SU-DHL-6 (cell line): ENCODE measurements at regions not wholly inside any gene's neighbourhood (a gene's known extent, or its start where the extent isn't known, plus 50 kb on each side); places are given as distances from the start of the nearest gene placed in this dataset.

ENCODE experiments used
- H2AFZ ChIP-seq: fragments of 200-600 bp; sonication (generic); 2 replicates; pipeline ENCODE4 v1.6.1; 2014; ENCODE audit warnings: low read depth, mild to moderate bottlenecking, moderate library complexity, mixed read lengths, antibody characterized with exemption, low read length; ENCODE audit not compliant: severe bottlenecking
- H3F3A ChIP-seq: fragments of 200-600 bp; shearing (Covaris generic); 2 replicates; pipeline ENCODE4 v1.6.0; 2016; ENCODE audit warnings: antibody characterized with exemption, mild to moderate bottlenecking; ENCODE audit not compliant: insufficient read depth
- H3K27ac ChIP-seq: fragments of 200-600 bp; sonication (generic); 2 replicates; pipeline ENCODE4 v1.5.1; 2016; ENCODE audit warnings: low read depth, mild to moderate bottlenecking, low read length, moderate library complexity, mixed read lengths
- H3K27me3 ChIP-seq: fragments of 200-600 bp; sonication (generic), shearing (Covaris generic); 2 replicates; pipeline ENCODE4 v1.6.0; 2014; ENCODE audit warnings: mild to moderate bottlenecking, low read length
- H3K36me3 ChIP-seq: fragments of 200-600 bp; sonication (generic); 2 replicates; pipeline ENCODE4 v1.6.1; 2014; ENCODE audit warnings: mild to moderate bottlenecking, low read length, mixed read lengths
- H3K4me2 ChIP-seq: fragments of 300-600, 200-600 bp; shearing (Covaris generic), sonication (generic); 2 replicates; pipeline ENCODE4 v1.6.0; 2014; ENCODE audit warnings: low read length, low read depth, mild to moderate bottlenecking; ENCODE audit not compliant: poor library complexity, severe bottlenecking
- H3K4me3 ChIP-seq: fragments of 200-600 bp; sonication (generic); 2 replicates; pipeline ENCODE4 v1.5.1; 2014; ENCODE audit warnings: antibody characterized with exemption, low read length, mild to moderate bottlenecking, mixed read lengths; ENCODE audit not compliant: insufficient read depth, poor library complexity, severe bottlenecking
- H3K79me2 ChIP-seq: fragments of 200-600 bp; sonication (generic); 2 replicates; pipeline ENCODE4 v1.6.1; 2014; ENCODE audit warnings: mild to moderate bottlenecking, low read length, moderate library complexity; ENCODE audit not compliant: insufficient read depth
- H3K9ac ChIP-seq: fragments of 200-600 bp; sonication (generic); 2 replicates; pipeline ENCODE4 v1.7.0; 2014; ENCODE audit warnings: mild to moderate bottlenecking, low read length
- H3K9me2 ChIP-seq: fragments of 200-600 bp; sonication (generic); replicated peaks from 2 replicates; pipeline ENCODE4 v1.6.1; 2014; ENCODE audit warnings: low read length; ENCODE audit not compliant: insufficient read depth
- H3K9me3 ChIP-seq: fragments of 200-600 bp; sonication (generic); 2 replicates; pipeline ENCODE4 v1.6.1; 2014; ENCODE audit warnings: low read length, mixed read lengths; ENCODE audit not compliant: insufficient read depth
- H4K20me1 ChIP-seq: fragments of 200-600 bp; sonication (generic); 2 replicates; pipeline ENCODE4 v1.6.1; 2014; ENCODE audit warnings: low read depth, mild to moderate bottlenecking, antibody characterized with exemption, low read length, moderate library complexity, mixed read lengths
- CTCF ChIP-seq: fragments of 200-600 bp; sonication (generic); IDR thresholded peaks from one replicate; pipeline ENCODE4 v1.5.1; 2017; ENCODE audit warnings: antibody characterized with exemption, mild to moderate bottlenecking, low read length, moderate library complexity; ENCODE audit not compliant: insufficient read depth, poor library complexity, severe bottlenecking
- EZH2phosphoT487 ChIP-seq: fragments of 200-600 bp; sonication (generic), shearing (Covaris generic); conservative IDR thresholded peaks from 2 replicates; pipeline ENCODE4 v1.6.1; 2018; ENCODE audit warnings: mild to moderate bottlenecking, antibody characterized with exemption, low read length, moderate library complexity, mixed read lengths

DNA sequence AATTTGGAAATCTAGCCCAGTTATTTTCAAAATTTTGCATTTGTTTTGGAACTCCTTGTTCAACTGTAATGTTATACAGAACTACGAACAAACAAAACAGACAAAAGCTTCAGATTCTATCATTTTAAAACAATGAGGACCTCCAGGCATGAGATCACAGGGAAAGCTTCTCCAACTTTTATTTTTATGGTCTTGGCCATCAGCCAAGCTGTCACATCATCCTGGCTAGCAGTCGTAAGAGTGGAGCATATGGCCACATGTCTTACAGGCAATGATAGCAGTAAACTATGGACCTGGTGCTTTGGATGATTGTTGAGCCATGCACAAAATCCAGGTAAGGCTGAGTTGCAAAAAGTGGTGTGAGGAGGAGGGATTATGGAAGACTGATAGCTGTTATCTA, 299.6 kb downstream of the LMX1A start:
- Histone ChIP-seq H3K27me3 (no peaks in the 10 kb centered on the region), H3K36me3 (no peaks in the 10 kb centered on the region), H3F3A (no peaks in the 10 kb centered on the region), H3K4me3 (no peak overlapping the region), H3K9me3 (no peaks in the 10 kb centered on the region), H4K20me1 (no peaks in the 10 kb centered on the region), H3K27ac (no peak overlapping the region), H3K9ac (no peak overlapping the region), H3K79me2 (no peaks in the 10 kb centered on the region), H3K9me2 (no peaks in the 10 kb centered on the region), H3K4me2 (no peak overlapping the region), H2AFZ (no peak overlapping the region)
- TF ChIP-seq CTCF (no peak), EZH2phosphoT487 (no peak)

- H3K9ac ChIP-seq = no peak overlapping the region
- H3K36me3 ChIP-seq = no peaks in the 10 kb centered on the region
- no peaks in the 10 kb centered on the region for H3F3A ChIP-seq
- no peaks in the 10 kb centered on the region for H3K27me3 ChIP-seq
- TF ChIP-seq CTCF (no peak), EZH2phosphoT487 (no peak)
- no peak overlapping the region for H3K4me2 ChIP-seq
- H3K9me2 ChIP-seq = no peaks in the 10 kb centered on the region
- H2AFZ ChIP-seq = no peak overlapping the region
- no peak overlapping the region for H3K27ac ChIP-seq
- H4K20me1 ChIP-seq = no peaks in the 10 kb centered on the region
- no peak overlapping the region for H3K4me3 ChIP-seq
- H3K9me3 ChIP-seq = no peaks in the 10 kb centered on the region
- H3K79me2 ChIP-seq = no peaks in the 10 kb centered on the region
Observed at GRCh38 chr1:165055581-165055980, 300.9 kb downstream of the LMX1A start.

DNA sequence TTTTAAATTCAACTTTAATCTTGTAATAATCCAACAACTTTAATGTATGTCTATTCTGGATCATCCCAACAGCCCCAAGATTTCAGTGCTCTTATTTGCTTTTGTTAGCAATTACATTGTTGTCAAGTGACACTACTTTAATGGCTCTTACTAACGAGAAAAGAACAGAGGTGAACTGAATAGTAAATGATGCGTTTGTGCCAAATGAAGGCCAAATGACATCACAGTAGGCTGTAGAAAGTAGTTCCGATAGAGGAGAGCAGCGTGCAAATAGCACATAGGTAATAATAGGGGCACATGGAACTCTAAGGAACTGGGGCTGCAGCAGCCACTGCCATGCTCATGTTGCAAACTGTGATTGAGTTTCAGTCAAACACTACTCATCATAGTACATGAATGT, 301.9 kb downstream of the LMX1A start:
- no peaks in the 10 kb centered on the region for H3K27me3 ChIP-seq
- H3K27ac ChIP-seq = no peak overlapping the region
- H4K20me1 ChIP-seq = no peaks in the 10 kb centered on the region
- no peaks in the 10 kb centered on the region for H3K79me2 ChIP-seq
- TF ChIP-seq EZH2phosphoT487 (no peak), CTCF (no peak)
- no peak overlapping the region for H3K4me2 ChIP-seq
- H3K9me3 ChIP-seq = no peaks in the 10 kb centered on the region
- H3F3A ChIP-seq = no peaks in the 10 kb centered on the region
- no peak overlapping the region for H3K4me3 ChIP-seq
- no peaks in the 10 kb centered on the region for H3K36me3 ChIP-seq
- H3K9ac ChIP-seq = no peak overlapping the region
- H3K9me2 ChIP-seq = no peaks in the 10 kb centered on the region
- H2AFZ ChIP-seq = no peak overlapping the region

GRCh38 chr1:165053351-165053750, 303.2 kb downstream of the LMX1A start:
- H3K9me2 ChIP-seq = no peaks in the 10 kb centered on the region
- no peaks in the 10 kb centered on the region for H3K79me2 ChIP-seq
- no peaks in the 10 kb centered on the region for H3F3A ChIP-seq

More at GRCh38 chr1:165053351-165053750, 303.2 kb downstream of the LMX1A start:
- H3K36me3 ChIP-seq = no peaks in the 10 kb centered on the region
- no peaks in the 10 kb centered on the region for H3K9me3 ChIP-seq
- no peaks in the 10 kb centered on the region for H3K27me3 ChIP-seq
- no peak overlapping the region for H2AFZ ChIP-seq
- TF ChIP-seq EZH2phosphoT487 (no peak), CTCF (no peak)
- H3K9ac ChIP-seq = no peak overlapping the region
- H3K4me3 ChIP-seq = no peak overlapping the region
- H3K4me2 ChIP-seq = no peak overlapping the region
- H4K20me1 ChIP-seq = no peaks in the 10 kb centered on the region
- H3K27ac ChIP-seq = no peak overlapping the region
